Esophagus squamous epithelium (tissue), 4 donors: ENCODE measurements at regions not wholly inside any gene's neighbourhood (a gene's known extent, or its start where the extent isn't known, plus 50 kb on each side); places are given as distances from the start of the nearest gene placed in this dataset.

Experiments
- CTCF ChIP-seq, 6 experiments: fragments of 450-650 bp in 4 of 6; fragments of 200-600 bp in 2 of 6; sonication (generic) in 2 of 6; IDR thresholded peaks; one replicate each; pipeline ENCODE4 v1.5.1; 2016 to 2019; ENCODE audit warnings: antibody characterized with exemption in 6 of 6, mild to moderate bottlenecking in 4 of 6, moderate library complexity in 4 of 6
- POLR2A ChIP-seq, 4 donors: fragments of 450-650 bp; IDR thresholded peaks; one replicate each; pipeline ENCODE4 v1.6.1; 2017; ENCODE audit warnings: antibody characterized with exemption in 4 of 4, mild to moderate bottlenecking in 4 of 4, moderate library complexity in 3 of 4

DNA sequence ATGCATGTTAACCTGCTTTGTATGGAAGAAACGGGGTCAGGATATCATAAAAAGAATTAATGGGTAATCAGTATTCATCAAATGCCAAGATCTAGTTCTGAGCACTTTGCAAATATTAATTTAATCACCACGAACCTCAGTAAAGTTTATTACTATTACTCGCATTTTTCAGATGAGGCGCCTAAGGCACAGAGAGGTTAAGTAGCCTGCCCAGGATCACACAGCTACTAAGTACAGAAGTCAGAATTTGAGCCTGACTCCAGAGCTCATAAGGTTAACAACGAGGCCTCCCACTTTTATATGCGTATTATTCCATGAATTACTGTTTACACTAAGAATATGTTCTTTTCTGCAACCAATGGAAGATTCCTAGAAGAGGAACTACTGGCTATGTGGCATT lies 109.6 kb upstream of the KLF13 start:
- TF ChIP-seq CTCF (IDR thresholded peaks at IDR 0.05) (no peak), POLR2A (IDR thresholded peaks at IDR 0.05) (no peak)
